ENCODE measurements at regions not wholly inside any gene's neighbourhood (a gene's known extent, or its start where the extent isn't known, plus 50 kb on each side); places are given as distances from the start of the nearest gene placed in this dataset.

DNA sequence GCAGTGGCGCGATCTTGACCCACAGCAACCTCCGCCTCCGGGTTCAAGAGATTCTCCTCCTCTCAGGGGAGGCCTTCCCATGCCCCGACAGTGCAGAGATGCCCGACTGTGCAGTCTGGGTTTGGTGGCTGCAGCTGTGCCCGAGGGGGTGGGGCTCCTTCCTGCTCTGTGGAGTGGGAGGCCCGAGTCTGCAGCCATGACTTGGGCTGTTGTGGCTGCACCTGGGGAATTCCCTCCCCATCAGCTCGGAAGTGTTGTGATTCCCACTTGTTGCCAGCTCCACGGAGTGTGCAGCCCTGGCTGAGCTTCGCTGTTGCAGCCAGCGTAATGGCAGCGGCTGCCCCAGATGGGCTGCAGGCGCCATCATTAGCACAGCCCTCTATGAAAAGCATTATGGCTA is 66.4 kb upstream of the SMIM36 start:
- H3K27ac ChIP-seq (ENCODE audit: low read depth, low read length): peak overlapping the region; percentile 60
- H3K36me3 ChIP-seq (ENCODE audit: control insufficient read depth in 2 of 3, insufficient read depth in 3 of 3, low read length in 3 of 3): no peaks in the 10 kb centered on the region
- Mint-ChIP-seq H3K27me3 (peaks cover 0 to 12% (median 0%) of the 10 kb centered on the region in 5 donors), H3K9me3 (peaks cover 0 to 2% (median 0%) of the 10 kb centered on the region in 11 donors), H3K36me3 (no peaks in the 10 kb centered on the region), H3K4me1 (peaks cover 0 to 10% (median 0%) of the 10 kb centered on the region in 7 donors), H3K27ac (peak overlapping the region in 2 of 9 donors; percentile 23 to 28), H3K4me3 (peak overlapping the region in 1 of 10 donors; percentile 21)
- ChIA-PET POLR2A (interaction anchor here (0.5 to 1.6 kb wide), 5 partner anchors 9 to 1025 kb away, joined by 3 to 9 read pairs (median 3); partner anchors contain the start of gene MMD), CTCF (interaction anchor here (0.7 to 1.0 kb wide), 4 partner anchors 24 to 584 kb away, joined by 3 to 10 read pairs (median 4); no protein-coding TSS in a partner anchor)
- peak overlapping the region; percentile 49 for H3K4me3 ChIP-seq (ENCODE audit: low read length)
- no peaks in the 10 kb centered on the region for H3K9me3 ChIP-seq (ENCODE audit: control insufficient read depth in 2 of 3, low read length in 3 of 3)
- H3K27me3 ChIP-seq (ENCODE audit: control insufficient read depth in 2 of 2, insufficient read depth in 2 of 2, low read length in 2 of 2): no peaks in the 10 kb centered on the region
- ATAC-seq: peak; percentile 40
- intact Hi-C loops (cut with micrococcal nuclease): loop anchor here (2.0 to 10.0 kb wide), 4 partner anchors 23 to 610 kb away; partner anchors contain the start of genes COX11 (in 1 of the 2) and STXBP4 (in 1 of the 2)
- peak in 3 of 9 donors; percentile 14 to 37 (median 28) for DNase-seq
- peaks cover 0 to 16% of the 10 kb centered on the region in 2 donors for H3K4me1 ChIP-seq (ENCODE audit: control insufficient read depth in 2 of 2, insufficient read depth in 2 of 2, low read length in 2 of 2)

- intact Hi-C loops (cut with micrococcal nuclease): loop anchor here (2.0 to 10.0 kb wide), 4 partner anchors 24 to 610 kb away; partner anchors contain the start of genes COX11 (in 1 of the 2) and STXBP4 (in 1 of the 2)
- DNase-seq: peak in 8 of 9 donors; percentile 11 to 56 (median 50)
- H3K27ac Mint-ChIP-seq: no peak overlapping the region
- CTCF ChIA-PET: interaction anchor here (0.7 to 1.0 kb wide), 5 partner anchors 25 to 584 kb away, joined by 3 to 10 read pairs (median 5); no protein-coding TSS in a partner anchor
- peaks cover 0 to 10% (median 0%) of the 10 kb centered on the region in 7 donors for H3K4me1 Mint-ChIP-seq
- H3K4me3 Mint-ChIP-seq: no peak overlapping the region
- H3K9me3 Mint-ChIP-seq: peaks cover 0 to 2% (median 0%) of the 10 kb centered on the region in 11 donors
- POLR2A ChIA-PET: interaction anchor here (0.5 to 1.6 kb wide), 7 partner anchors 9 to 1026 kb away, joined by 3 to 9 read pairs (median 3); partner anchors contain the start of gene MMD
- no peaks in the 10 kb centered on the region for H3K27me3 ChIP-seq (ENCODE audit: control insufficient read depth in 2 of 2, insufficient read depth in 2 of 2, low read length in 2 of 2)
- H3K27me3 Mint-ChIP-seq: peaks cover 0 to 13% (median 0%) of the 10 kb centered on the region in 5 donors
- H3K4me1 ChIP-seq (ENCODE audit: control insufficient read depth in 2 of 2, insufficient read depth in 2 of 2, low read length in 2 of 2): peaks cover 0 to 16% of the 10 kb centered on the region in 2 donors
- peak overlapping the region; percentile 60 for H3K27ac ChIP-seq (ENCODE audit: low read depth, low read length)
- peak overlapping the region; percentile 49 for H3K4me3 ChIP-seq (ENCODE audit: low read length)
- H3K36me3 ChIP-seq (ENCODE audit: control insufficient read depth in 2 of 3, insufficient read depth in 3 of 3, low read length in 3 of 3): no peaks in the 10 kb centered on the region
- no peaks in the 10 kb centered on the region for H3K36me3 Mint-ChIP-seq
- peak; percentile 88 for ATAC-seq
- H3K9me3 ChIP-seq (ENCODE audit: control insufficient read depth in 2 of 3, low read length in 3 of 3): no peaks in the 10 kb centered on the region
These were observed 65.8 kb upstream of the SMIM36 start for GRCh38 chr17:55576996-55577586.

- Histone ChIP-seq H3K4me3 (ENCODE audit: low read length) (peak overlapping the region; percentile 49), H3K36me3 (ENCODE audit: control insufficient read depth in 2 of 3, insufficient read depth in 3 of 3, low read length in 3 of 3) (no peaks in the 10 kb centered on the region), H3K27me3 (ENCODE audit: control insufficient read depth in 2 of 2, insufficient read depth in 2 of 2, low read length in 2 of 2) (no peaks in the 10 kb centered on the region), H3K9me3 (ENCODE audit: control insufficient read depth in 2 of 3, low read length in 3 of 3) (no peaks in the 10 kb centered on the region), H3K4me1 (ENCODE audit: control insufficient read depth in 2 of 2, insufficient read depth in 2 of 2, low read length in 2 of 2) (peaks cover 0 to 16% of the 10 kb centered on the region in 2 donors), H3K27ac (ENCODE audit: low read depth, low read length) (peak overlapping the region; percentile 60)
- peak in 4 of 9 donors; percentile 1 to 17 (median 12) for DNase-seq
- H3K27me3 Mint-ChIP-seq: peaks cover 0 to 13% (median 0%) of the 10 kb centered on the region in 5 donors
- H3K27ac Mint-ChIP-seq: no peak overlapping the region
- H3K36me3 Mint-ChIP-seq: no peaks in the 10 kb centered on the region
- intact Hi-C loops (cut with micrococcal nuclease): loop anchor here (2.0 to 10.0 kb wide), 4 partner anchors 24 to 609 kb away; partner anchors contain the start of genes COX11 (in 1 of the 2) and STXBP4 (in 1 of the 2)
- CTCF ChIA-PET: interaction anchor here (1.0 to 1.2 kb wide), 3 partner anchors 26 to 50 kb away, joined by 3 to 7 read pairs (median 3); no protein-coding TSS in a partner anchor
- peaks cover 0 to 6% (median 0%) of the 10 kb centered on the region in 7 donors for H3K4me1 Mint-ChIP-seq
- no peak overlapping the region for H3K4me3 Mint-ChIP-seq
- no peaks in the 10 kb centered on the region for H3K9me3 Mint-ChIP-seq
- POLR2A ChIA-PET: interaction anchor here (0.6 to 1.6 kb wide), 4 partner anchors 24 to 1026 kb away, joined by 3 to 5 read pairs (median 3); partner anchors contain the start of gene MMD
- peak; percentile 58 for ATAC-seq
These were observed 65.2 kb upstream of the SMIM36 start for GRCh38 chr17:55576237-55576995.

GRCh38 chr17:55575058-55575636 is 63.9 kb upstream of the SMIM36 start:
- H3K9me3 ChIP-seq (ENCODE audit: control insufficient read depth in 2 of 3, low read length in 3 of 3): no peaks in the 10 kb centered on the region
- ChIA-PET CTCF (no interaction called here), POLR2A (no interaction called here)
- no peak overlapping the region for H3K4me3 ChIP-seq (ENCODE audit: low read length)
- ATAC-seq (no peak), DNase-seq (no peak)
- Mint-ChIP-seq H3K27me3 (peaks cover 0 to 13% (median 0%) of the 10 kb centered on the region in 5 donors), H3K4me3 (no peak overlapping the region), H3K27ac (no peak overlapping the region), H3K9me3 (no peaks in the 10 kb centered on the region), H3K4me1 (peaks cover 0 to 6% (median 0%) of the 10 kb centered on the region in 7 donors), H3K36me3 (no peaks in the 10 kb centered on the region)
- no peaks in the 10 kb centered on the region for H3K36me3 ChIP-seq (ENCODE audit: control insufficient read depth in 2 of 3, insufficient read depth in 3 of 3, low read length in 3 of 3)
- intact Hi-C loops (cut with micrococcal nuclease): loop anchor here (5.0 to 10.0 kb wide), 3 partner anchors 33 to 608 kb away; partner anchors contain the start of genes COX11 (in 1 of the 2) and STXBP4 (in 1 of the 2)
- H3K27me3 ChIP-seq (ENCODE audit: control insufficient read depth in 2 of 2, insufficient read depth in 2 of 2, low read length in 2 of 2): no peaks in the 10 kb centered on the region
- H3K4me1 ChIP-seq (ENCODE audit: control insufficient read depth in 2 of 2, insufficient read depth in 2 of 2, low read length in 2 of 2): peaks cover 0 to 16% of the 10 kb centered on the region in 2 donors
- H3K27ac ChIP-seq (ENCODE audit: low read depth, low read length): no peak overlapping the region

DNA sequence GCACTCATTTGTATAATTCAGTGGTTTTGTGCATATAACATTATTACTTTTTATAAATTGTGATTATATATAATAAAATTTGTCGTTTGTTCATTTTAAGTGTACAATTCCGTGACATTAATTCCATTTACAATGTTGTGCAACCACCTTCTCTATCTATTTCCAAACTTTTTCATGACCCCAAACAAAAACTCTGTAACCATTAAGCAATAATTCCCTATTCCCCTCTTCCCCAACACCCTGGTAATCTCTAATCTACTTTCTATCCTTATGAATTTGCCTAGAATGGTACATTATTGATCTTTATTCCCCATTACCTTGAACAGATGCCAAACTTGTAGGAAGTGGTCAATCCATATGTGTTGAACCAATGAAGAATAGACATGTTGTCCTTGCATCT is 61.3 kb upstream of the SMIM36 start:
- Mint-ChIP-seq H3K9me3 (no peaks in the 10 kb centered on the region), H3K4me3 (no peak overlapping the region), H3K4me1 (peaks cover 0 to under 1% (median 0%) of the 10 kb centered on the region in 7 donors), H3K27ac (no peak overlapping the region), H3K27me3 (peaks cover 0 to 13% (median 4%) of the 10 kb centered on the region in 5 donors), H3K36me3 (no peaks in the 10 kb centered on the region)
- no peaks in the 10 kb centered on the region for H3K27me3 ChIP-seq (ENCODE audit: control insufficient read depth in 2 of 2, insufficient read depth in 2 of 2, low read length in 2 of 2)
- intact Hi-C loops (cut with micrococcal nuclease): loop anchor here (10.0 kb wide), 1 partner anchor 158 kb away; no protein-coding TSS in a partner anchor
- CTCF ChIA-PET: interaction anchor here (1.3 kb wide), 1 partner anchor 46 kb away, joined by 7 read pairs; no protein-coding TSS in a partner anchor
- no peak overlapping the region for H3K27ac ChIP-seq (ENCODE audit: low read depth, low read length)
- H3K36me3 ChIP-seq (ENCODE audit: control insufficient read depth in 2 of 3, insufficient read depth in 3 of 3, low read length in 3 of 3): no peaks in the 10 kb centered on the region
- H3K4me1 ChIP-seq (ENCODE audit: control insufficient read depth in 2 of 2, insufficient read depth in 2 of 2, low read length in 2 of 2): peaks cover 0 to 16% of the 10 kb centered on the region in 2 donors
- no peak for DNase-seq
- ATAC-seq: no peak
- no peaks in the 10 kb centered on the region for H3K9me3 ChIP-seq (ENCODE audit: control insufficient read depth in 2 of 3, low read length in 3 of 3)
- POLR2A ChIA-PET: no interaction called here
- H3K4me3 ChIP-seq (ENCODE audit: low read length): no peak overlapping the region

- H3K4me1 Mint-ChIP-seq: peaks cover 0 to 4% (median 0%) of the 10 kb centered on the region in 7 donors
- H3K9me3 Mint-ChIP-seq: no peaks in the 10 kb centered on the region
- POLR2A ChIA-PET: no interaction called here
- ATAC-seq (no peak), DNase-seq (no peak)
- no peak overlapping the region for H3K4me3 ChIP-seq (ENCODE audit: low read length)
- CTCF ChIA-PET: interaction anchor here (1.3 kb wide), 1 partner anchor 45 kb away, joined by 7 read pairs; no protein-coding TSS in a partner anchor
- H3K36me3 ChIP-seq (ENCODE audit: control insufficient read depth in 2 of 3, insufficient read depth in 3 of 3, low read length in 3 of 3): no peaks in the 10 kb centered on the region
- intact Hi-C loops (cut with micrococcal nuclease): loop anchor here (10.0 kb wide), 1 partner anchor 157 kb away; no protein-coding TSS in a partner anchor
- peaks cover 0 to 16% of the 10 kb centered on the region in 2 donors for H3K4me1 ChIP-seq (ENCODE audit: control insufficient read depth in 2 of 2, insufficient read depth in 2 of 2, low read length in 2 of 2)
- H3K9me3 ChIP-seq (ENCODE audit: control insufficient read depth in 2 of 3, low read length in 3 of 3): no peaks in the 10 kb centered on the region
- no peaks in the 10 kb centered on the region for H3K27me3 ChIP-seq (ENCODE audit: control insufficient read depth in 2 of 2, insufficient read depth in 2 of 2, low read length in 2 of 2)
- H3K27ac ChIP-seq (ENCODE audit: low read depth, low read length): no peak overlapping the region
- H3K27ac Mint-ChIP-seq: no peak overlapping the region
- H3K4me3 Mint-ChIP-seq: no peak overlapping the region
- peaks cover 0 to 13% (median 5%) of the 10 kb centered on the region in 5 donors for H3K27me3 Mint-ChIP-seq
- H3K36me3 Mint-ChIP-seq: no peaks in the 10 kb centered on the region
These were observed 60.9 kb upstream of the SMIM36 start for GRCh38 chr17:55572139-55572538.
